ENCODE measurements at regions not wholly inside any gene's neighbourhood (a gene's known extent, or its start where the extent isn't known, plus 50 kb on each side); places are given as distances from the start of the nearest gene placed in this dataset.

GRCh38 chr4:129543299-129543698, 447.3 kb downstream of the C4orf33 start:
- H3K4me3 ChIP-seq (ENCODE audit: low read length), result no peak overlapping the region
- no peak for TF ChIP-seq CTCF (IDR thresholded peaks at IDR 0.05; ENCODE audit: insufficient read depth, low read depth, low read length, missing control alignments)
- DNase-seq (ENCODE audit: low read depth), result no peak

- TF ChIP-seq CTCF (IDR thresholded peaks at IDR 0.05; ENCODE audit: insufficient read depth, low read depth, low read length, missing control alignments), result no peak
- DNase-seq (ENCODE audit: low read depth), result peak; percentile 77
- H3K4me3 ChIP-seq (ENCODE audit: low read length), result no peak overlapping the region
Measured at GRCh38 chr4:129545599-129546278, 449.8 kb downstream of the C4orf33 start.

- TF ChIP-seq CTCF (IDR thresholded peaks at IDR 0.05; ENCODE audit: insufficient read depth, low read depth, low read length, missing control alignments), result no peak
- no peak for DNase-seq (ENCODE audit: low read depth)
- no peak overlapping the region for H3K4me3 ChIP-seq (ENCODE audit: low read length)
Measured at GRCh38 chr4:129546531-129546930, 450.6 kb downstream of the C4orf33 start.

GRCh38 chr4:129550281-129550785, 454.4 kb downstream of the C4orf33 start:
- H3K4me3 ChIP-seq (ENCODE audit: low read length), result no peak overlapping the region
- DNase-seq (ENCODE audit: low read depth), result no peak
- TF ChIP-seq CTCF (IDR thresholded peaks at IDR 0.05; ENCODE audit: insufficient read depth, low read depth, low read length, missing control alignments), result no peak

- TF ChIP-seq CTCF (IDR thresholded peaks at IDR 0.05; ENCODE audit: insufficient read depth, low read depth, low read length, missing control alignments), result no peak
- no peak overlapping the region for H3K4me3 ChIP-seq (ENCODE audit: low read length)
- no peak for DNase-seq (ENCODE audit: low read depth)
Measured at GRCh38 chr4:129561280-129561679, 465.3 kb downstream of the C4orf33 start.

- peak; percentile 58 for DNase-seq (ENCODE audit: low read depth)
- no peak overlapping the region for H3K4me3 ChIP-seq (ENCODE audit: low read length)
Measured at GRCh38 chr4:129561886-129562671, 466.1 kb downstream of the C4orf33 start.

More at GRCh38 chr4:129561886-129562671, 466.1 kb downstream of the C4orf33 start:
- TF ChIP-seq CTCF (IDR thresholded peaks at IDR 0.05; ENCODE audit: insufficient read depth, low read depth, low read length, missing control alignments), result no peak
